IMR-90 (cell line): ENCODE measurements at regions not wholly inside any gene's neighbourhood (a gene's known extent, or its start where the extent isn't known, plus 50 kb on each side); places are given as distances from the start of the nearest gene placed in this dataset.
A peak's percentile ranks its signal among the peaks of the same experiment; 100 is the strongest.

Source experiments
- ATAC-seq: fragments of 200-7000 bp; cut with Tn5 transposase; 2 replicates; pipeline ENCODE4 v1.9.1; 2020; ENCODE audit warnings: low read depth, mild to moderate bottlenecking, moderate library complexity
- BruUV-seq: library from RNA; stranded (reverse); fragments of 400-500 nt; replicated peaks from 2 replicates; lab custom pipeline; 2021; lab: Mats Ljungman, UMichigan
- CTCF ChIA-PET: fragments of 300-600 bp; formaldehyde crosslinking; extraction: SDS; loops from one replicate; lab custom pipeline; 2021; ENCODE audit warnings: antibody characterized with exemption; lab: Yijun Ruan, JAX
- POLR2A ChIA-PET: fragments of 300-600 bp; sonication (Branson Sonifier 250); formaldehyde crosslinking; loops from one replicate; lab custom pipeline; 2022; ENCODE audit warnings: antibody characterized with exemption; ENCODE audit not compliant: unreplicated experiment; lab: Charles Lee
- DNase-seq: peaks from one replicate; pipeline ENCODE4 v3.0.0; 2013
- H2AFZ ChIP-seq: replicated peaks from 2 replicates; pipeline ENCODE3; 2013; ENCODE audit warnings: low read length, mild to moderate bottlenecking; ENCODE audit not compliant: poor library complexity
- H2AK5ac ChIP-seq: 2 replicates; pipeline ENCODE4 v1.6.1; 2013; ENCODE audit warnings: low read depth, low read length, inconsistent platforms
- H2AK9ac ChIP-seq: replicated peaks from 2 replicates; pipeline ENCODE3; 2013; ENCODE audit warnings: mild to moderate bottlenecking, low read depth, low read length, moderate library complexity; ENCODE audit not compliant: poor library complexity
- H2BK120ac ChIP-seq: 2 replicates; pipeline ENCODE4 v1.6.1; 2013; ENCODE audit warnings: low read depth, low read length, inconsistent platforms
- H2BK15ac ChIP-seq: 3 replicates; pipeline ENCODE4 v1.6.1; 2013; ENCODE audit warnings: low read depth, low read length, inconsistent platforms
- H2BK20ac ChIP-seq: 2 replicates; pipeline ENCODE4 v1.6.1; 2013; ENCODE audit warnings: low read depth, mild to moderate bottlenecking, inconsistent platforms, low read length, moderate library complexity
- H2BK5ac ChIP-seq: 2 replicates; pipeline ENCODE4 v1.6.1; 2013; ENCODE audit warnings: mild to moderate bottlenecking, low read depth, low read length, inconsistent platforms; ENCODE audit not compliant: poor library complexity, severe bottlenecking
- H3K14ac ChIP-seq: replicated peaks from 2 replicates; pipeline ENCODE4 v1.6.1; 2013; ENCODE audit warnings: low read depth, low read length, inconsistent platforms
- H3K18ac ChIP-seq: 2 replicates; pipeline ENCODE4 v1.6.1; 2013; ENCODE audit warnings: low read depth, low read length, control low read depth
- H3K23ac ChIP-seq: 2 replicates; pipeline ENCODE4 v1.6.1; 2013; ENCODE audit warnings: low read depth, low read length, inconsistent platforms
- H3K27ac ChIP-seq: 2 replicates; pipeline ENCODE4 v1.5.1; 2013; ENCODE audit warnings: mild to moderate bottlenecking, control low read depth, low read length; ENCODE audit not compliant: insufficient read depth
- H3K27me3 ChIP-seq: 2 replicates; pipeline ENCODE4 v1.6.1; 2013; ENCODE audit warnings: low read length; ENCODE audit not compliant: control insufficient read depth, insufficient read depth
- H3K36me3 ChIP-seq: 2 replicates; pipeline ENCODE4 v1.6.1; 2013; ENCODE audit warnings: low read length, mixed read lengths; ENCODE audit not compliant: control insufficient read depth, insufficient read depth
- H3K4ac ChIP-seq: 2 replicates; pipeline ENCODE4 v1.6.1; 2013; ENCODE audit warnings: low read depth, low read length, inconsistent platforms
- H3K4me1 ChIP-seq: 2 replicates; pipeline ENCODE4 v1.6.1; 2013; ENCODE audit warnings: low read length, mixed read lengths; ENCODE audit not compliant: control insufficient read depth, insufficient read depth
- H3K4me2 ChIP-seq: 2 replicates; pipeline ENCODE4 v1.6.1; 2013; ENCODE audit warnings: low read depth, mild to moderate bottlenecking, control low read depth, low read length, moderate library complexity
- H3K4me3 ChIP-seq: 2 replicates; pipeline ENCODE4 v1.5.1; 2013; ENCODE audit warnings: low read depth, mild to moderate bottlenecking, control low read depth, low read length, moderate library complexity; ENCODE audit not compliant: insufficient read depth
- H3K56ac ChIP-seq: 2 replicates; pipeline ENCODE4 v1.6.1; 2013; ENCODE audit warnings: low read length, inconsistent platforms; ENCODE audit not compliant: insufficient read depth; ENCODE audit errors: extremely low read depth
- H3K79me1 ChIP-seq, 2 experiments: 2 replicates each; pipeline ENCODE4 v1.6.1; 2013; ENCODE audit warnings: low read length in 2 of 2, inconsistent platforms in 1 of 2, low read depth in 1 of 2
- H3K9ac ChIP-seq: 2 replicates; pipeline ENCODE4 v1.6.1; 2013; ENCODE audit warnings: low read depth, low read length, control low read depth
- H3K9me1 ChIP-seq: 2 replicates; pipeline ENCODE4 v1.6.1; 2013; ENCODE audit warnings: low read length, inconsistent platforms; ENCODE audit not compliant: insufficient read depth
- H3K9me3 ChIP-seq: 2 replicates; pipeline ENCODE4 v1.6.1; 2013; ENCODE audit warnings: low read length; ENCODE audit not compliant: control insufficient read depth, insufficient read depth
- H4K20me1 ChIP-seq: 2 replicates; pipeline ENCODE4 v1.6.1; 2013; ENCODE audit warnings: low read length, inconsistent platforms; ENCODE audit not compliant: insufficient read depth
- H4K5ac ChIP-seq: 2 replicates; pipeline ENCODE4 v1.6.1; 2013; ENCODE audit warnings: mild to moderate bottlenecking, low read depth, low read length, control low read depth
- H4K8ac ChIP-seq, 2 experiments: 2 replicates each; pipeline ENCODE4 v1.6.1; 2013; ENCODE audit warnings: low read depth in 2 of 2, low read length in 2 of 2, control low read depth in 1 of 2, inconsistent platforms in 1 of 2
- H4K91ac ChIP-seq: 2 replicates; pipeline ENCODE4 v1.6.1; 2013; ENCODE audit warnings: low read depth, low read length, inconsistent platforms; ENCODE audit not compliant: insufficient read depth
- BHLHE40 ChIP-seq: fragments of 150-350 bp; IDR thresholded peaks from 2 replicates; pipeline ENCODE4 v1.6.1; 2016; ENCODE audit warnings: mild to moderate bottlenecking, low read depth, low read length
- CEBPB ChIP-seq: IDR thresholded peaks from 2 replicates; pipeline ENCODE4 v1.6.1; 2012; ENCODE audit warnings: low read depth, low read length, improper control_type of control experiment
- CHD1 ChIP-seq: IDR thresholded peaks from 2 replicates; pipeline ENCODE4 v1.6.1; 2012; ENCODE audit warnings: low read depth, low read length, improper control_type of control experiment
- FOS ChIP-seq: fragments of 150-350 bp; IDR thresholded peaks from 2 replicates; pipeline ENCODE4 v1.6.1; 2016; ENCODE audit warnings: low read depth, low read length
- MAFK ChIP-seq: IDR thresholded peaks from 2 replicates; pipeline ENCODE4 v1.6.1; 2012; ENCODE audit warnings: low read depth, low read length, improper control_type of control experiment
- MAZ ChIP-seq: IDR thresholded peaks from 2 replicates; pipeline ENCODE4 v1.6.1; 2012; ENCODE audit warnings: low read depth, mild to moderate bottlenecking, low read length, improper control_type of control experiment, moderate library complexity, borderline replicate concordance
- MXI1 ChIP-seq: IDR thresholded peaks from 2 replicates; pipeline ENCODE4 v1.6.1; 2012; ENCODE audit warnings: low read depth, mild to moderate bottlenecking, low read length, moderate library complexity, borderline replicate concordance
- POLR2A ChIP-seq: IDR thresholded peaks from 2 replicates; pipeline ENCODE4 v1.6.1; 2012; ENCODE audit warnings: mild to moderate bottlenecking, low read depth, low read length
- RAD21 ChIP-seq: IDR thresholded peaks from 2 replicates; pipeline ENCODE4 v1.6.1; 2012; ENCODE audit warnings: low read length, improper control_type of control experiment
- RCOR1 ChIP-seq: IDR thresholded peaks from 2 replicates; pipeline ENCODE4 v1.6.1; 2012; ENCODE audit warnings: mild to moderate bottlenecking, low read length, improper control_type of control experiment; ENCODE audit not compliant: insufficient replicate concordance
- RFX5 ChIP-seq: IDR thresholded peaks from 2 replicates; pipeline ENCODE4 v1.8.0; 2012; ENCODE audit warnings: low read depth, mild to moderate bottlenecking, low read length, moderate library complexity
- SMC3 ChIP-seq: fragments of 150-350 bp; IDR thresholded peaks from 2 replicates; pipeline ENCODE4 v1.6.1; 2016; ENCODE audit warnings: low read depth, mild to moderate bottlenecking, antibody characterized with exemption, low read length, moderate library complexity
- WGBS, 2 experiments: methylation state at CpG; one replicate each; pipeline versions ENCODE4 v1.1.5 to v1.1.7; 2013; ENCODE audit warnings: missing lambda C conversion rate in 2 of 2; ENCODE audit not compliant: insufficient read length in 1 of 2; ENCODE audit errors: extremely low coverage in 2 of 2; 5-methylcytosine and 5-hydroxymethylcytosine counted together
- dilution Hi-C: fragments of 300-500 bp; cut with HindIII; formaldehyde crosslinking; loops from one replicate; pipeline ENCODE4 v1.14.3; 2018; ENCODE audit warnings: low sequenced_read_pairs; ENCODE audit not compliant: unreplicated experiment
- in situ Hi-C: fragments of 300-500 bp; cut with MboI; formaldehyde crosslinking; loops from 3 replicates; pipeline ENCODE4 v1.14.3; 2019; ENCODE audit warnings: low sequenced_read_pairs, inconsistent platforms, mixed read lengths
- intact Hi-C: fragments of 100-400 bp; cut with micrococcal nuclease; formaldehyde crosslinking; loops from 2 replicates; pipeline ENCODE4 v1.10.0; 2022
- TF ChIP-seq, protein P1 (sequence below): fragments of 150-350 bp; IDR thresholded peaks from 2 replicates; pipeline ENCODE4 v1.6.1; 2016; ENCODE audit warnings: low read depth, mild to moderate bottlenecking, low read length, moderate library complexity, borderline replicate concordance
- TF ChIP-seq, protein P2 (sequence below): conservative IDR thresholded peaks from 2 replicates; pipeline ENCODE4 v1.5.1; 2012; ENCODE audit warnings: mild to moderate bottlenecking, low read depth, low read length, improper control_type of control experiment
- TF ChIP-seq, protein P3 (sequence below): fragments of 150-350 bp; IDR thresholded peaks from 2 replicates; pipeline ENCODE4 v1.6.1; 2017; ENCODE audit warnings: mild to moderate bottlenecking, antibody characterized with exemption, low read length, low read depth

DNA sequence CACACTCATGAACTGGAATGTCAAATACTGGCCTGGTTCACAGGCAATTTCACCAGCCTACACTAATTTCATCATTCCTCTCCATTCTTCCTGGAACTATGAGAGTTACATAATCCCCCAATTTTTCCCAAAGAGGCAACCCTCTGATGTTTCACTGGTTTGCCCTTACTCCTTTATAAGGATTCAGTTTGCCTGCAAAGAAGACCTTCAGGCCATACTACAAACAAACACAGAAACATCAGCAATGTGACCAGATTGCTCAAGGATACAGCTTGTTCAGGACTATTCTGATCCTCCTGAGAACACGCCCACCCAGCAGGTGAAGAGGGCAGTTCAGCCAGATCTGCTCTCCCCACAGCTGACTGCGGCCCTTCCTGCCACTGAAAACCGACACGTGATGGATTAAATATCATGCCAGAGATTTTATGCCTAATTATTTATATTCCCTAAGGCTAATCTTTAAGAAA lies 215.5 kb downstream of the ETAA1 start:
- Histone ChIP-seq H3K27me3 (no peaks in the 10 kb centered on the region), H2AK5ac (peak overlapping the region; percentile 23; the same call in 1 of the 2 replicates), H3K23ac (no peak overlapping the region), H4K91ac (no peak overlapping the region), H3K27ac (no peak overlapping the region), H4K20me1 (no peaks in the 10 kb centered on the region), H3K9me1 (no peaks in the 10 kb centered on the region), H2BK5ac (no peak overlapping the region), H2AFZ (no peak overlapping the region), H3K4me2 (no peak overlapping the region), H3K4me3 (no peak overlapping the region), H4K8ac (no peak overlapping the region), H2BK15ac (no peak overlapping the region), H3K9me3 (no peaks in the 10 kb centered on the region), H3K4ac (no peak overlapping the region), H2BK120ac (no peak overlapping the region), H3K4me1 (peaks cover 7% of the 10 kb centered on the region), H3K36me3 (no peaks in the 10 kb centered on the region), H3K56ac (no peak overlapping the region), H2BK20ac (no peak overlapping the region), H3K18ac (no peak overlapping the region), H3K79me1 (0 out of 4 replicates have a peak, but pooled peaks cover 0 to 3% of the 10 kb centered on the region in 2 experiments), H4K5ac (no peak overlapping the region), H2AK9ac (no peak overlapping the region), H3K14ac (no peak overlapping the region), H3K9ac (no peak overlapping the region)
- ATAC-seq = no peak
- no TSS peak for BruUV-seq
- ChIA-PET CTCF (no interaction called here), POLR2A (no interaction called here)
- in situ Hi-C loops = no loop called here
- no CpG with 5 or more reads among the region's 4 CpGs for WGBS, 2 experiments
- no peak for DNase-seq
- intact Hi-C loops = no loop called here
- TF ChIP-seq CHD1 (no peak), POLR2A (no peak), MAFK (no peak), RAD21 (no peak), BHLHE40 (no peak), RFX5 (no peak), SMC3 (no peak), MXI1 (no peak), RCOR1 (no peak), CEBPB (no peak; the same call in 1 of the 2 replicates), FOS (no peak), MAZ (no peak)
- TF ChIP-seq, protein P1, sequence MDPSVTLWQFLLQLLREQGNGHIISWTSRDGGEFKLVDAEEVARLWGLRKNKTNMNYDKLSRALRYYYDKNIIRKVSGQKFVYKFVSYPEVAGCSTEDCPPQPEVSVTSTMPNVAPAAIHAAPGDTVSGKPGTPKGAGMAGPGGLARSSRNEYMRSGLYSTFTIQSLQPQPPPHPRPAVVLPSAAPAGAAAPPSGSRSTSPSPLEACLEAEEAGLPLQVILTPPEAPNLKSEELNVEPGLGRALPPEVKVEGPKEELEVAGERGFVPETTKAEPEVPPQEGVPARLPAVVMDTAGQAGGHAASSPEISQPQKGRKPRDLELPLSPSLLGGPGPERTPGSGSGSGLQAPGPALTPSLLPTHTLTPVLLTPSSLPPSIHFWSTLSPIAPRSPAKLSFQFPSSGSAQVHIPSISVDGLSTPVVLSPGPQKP = no peak
- TF ChIP-seq, protein P2, sequence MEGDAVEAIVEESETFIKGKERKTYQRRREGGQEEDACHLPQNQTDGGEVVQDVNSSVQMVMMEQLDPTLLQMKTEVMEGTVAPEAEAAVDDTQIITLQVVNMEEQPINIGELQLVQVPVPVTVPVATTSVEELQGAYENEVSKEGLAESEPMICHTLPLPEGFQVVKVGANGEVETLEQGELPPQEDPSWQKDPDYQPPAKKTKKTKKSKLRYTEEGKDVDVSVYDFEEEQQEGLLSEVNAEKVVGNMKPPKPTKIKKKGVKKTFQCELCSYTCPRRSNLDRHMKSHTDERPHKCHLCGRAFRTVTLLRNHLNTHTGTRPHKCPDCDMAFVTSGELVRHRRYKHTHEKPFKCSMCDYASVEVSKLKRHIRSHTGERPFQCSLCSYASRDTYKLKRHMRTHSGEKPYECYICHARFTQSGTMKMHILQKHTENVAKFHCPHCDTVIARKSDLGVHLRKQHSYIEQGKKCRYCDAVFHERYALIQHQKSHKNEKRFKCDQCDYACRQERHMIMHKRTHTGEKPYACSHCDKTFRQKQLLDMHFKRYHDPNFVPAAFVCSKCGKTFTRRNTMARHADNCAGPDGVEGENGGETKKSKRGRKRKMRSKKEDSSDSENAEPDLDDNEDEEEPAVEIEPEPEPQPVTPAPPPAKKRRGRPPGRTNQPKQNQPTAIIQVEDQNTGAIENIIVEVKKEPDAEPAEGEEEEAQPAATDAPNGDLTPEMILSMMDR = no peak
- TF ChIP-seq, protein P3, sequence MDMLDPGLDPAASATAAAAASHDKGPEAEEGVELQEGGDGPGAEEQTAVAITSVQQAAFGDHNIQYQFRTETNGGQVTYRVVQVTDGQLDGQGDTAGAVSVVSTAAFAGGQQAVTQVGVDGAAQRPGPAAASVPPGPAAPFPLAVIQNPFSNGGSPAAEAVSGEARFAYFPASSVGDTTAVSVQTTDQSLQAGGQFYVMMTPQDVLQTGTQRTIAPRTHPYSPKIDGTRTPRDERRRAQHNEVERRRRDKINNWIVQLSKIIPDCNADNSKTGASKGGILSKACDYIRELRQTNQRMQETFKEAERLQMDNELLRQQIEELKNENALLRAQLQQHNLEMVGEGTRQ = no peak
- dilution Hi-C loops = no loop called here
